ENCODE measurements at regions not wholly inside any gene's neighbourhood (a gene's known extent, or its start where the extent isn't known, plus 50 kb on each side); places are given as distances from the start of the nearest gene placed in this dataset.
A peak's percentile ranks its signal among the peaks of the same experiment; 100 is the strongest.
"Not testable (repeated sequence)": the region's sequence is repeated elsewhere in the genome, so short reads cannot be mapped to it uniquely, and the experiment has no call there.

GRCh38 chrX:155819966-155820491 lies 61.1 kb upstream of the VAMP7 start:
- peak; percentile 69 for DNase-seq

- no peak for DNase-seq
These were observed 61.6 kb upstream of the VAMP7 start for GRCh38 chrX:155819525-155819924.

GRCh38 chrX:155814391-155814790 lies 66.8 kb upstream of the VAMP7 start:
- not testable (repeated sequence) for DNase-seq

- DNase-seq = no peak
These were observed 101.3 kb upstream of the VAMP7 start for GRCh38 chrX:155779831-155780230.

GRCh38 chrX:155778844-155779553 lies 102.1 kb upstream of the VAMP7 start:
- no peak for DNase-seq

- no peak for DNase-seq
These were observed 106.8 kb upstream of the VAMP7 start for GRCh38 chrX:155774387-155774786.

- no peak for DNase-seq
These were observed 113.0 kb upstream of the VAMP7 start for GRCh38 chrX:155767876-155768769.

GRCh38 chrX:155767051-155767875 lies 113.9 kb upstream of the VAMP7 start:
- peak; percentile 68 for DNase-seq

- DNase-seq = no peak
These were observed 114.8 kb upstream of the VAMP7 start for GRCh38 chrX:155766321-155766720.

GRCh38 chrX:155761185-155761584 lies 120.0 kb upstream of the VAMP7 start:
- no peak for DNase-seq

GRCh38 chrX:155757046-155757759 lies 123.9 kb upstream of the VAMP7 start:
- DNase-seq = no peak

GRCh38 chrX:155755706-155756337 lies 125.3 kb upstream of the VAMP7 start:
- DNase-seq = no peak

GRCh38 chrX:155751131-155751530 lies 130.0 kb upstream of the VAMP7 start:
- no peak for DNase-seq

- DNase-seq = no peak
These were observed 133.6 kb upstream of the VAMP7 start for GRCh38 chrX:155747520-155747919.

GRCh38 chrX:155745792-155746191 lies 133.0 kb upstream of the TMLHE start:
- peak; percentile 35 for DNase-seq

- DNase-seq = no peak
These were observed 131.8 kb upstream of the TMLHE start for GRCh38 chrX:155744534-155744933.

- DNase-seq = not testable (repeated sequence)
These were observed 115.6 kb upstream of the TMLHE start for GRCh38 chrX:155728335-155728734.

GRCh38 chrX:155718972-155719586 lies 106.3 kb upstream of the TMLHE start:
- DNase-seq = peak; percentile 39

- no peak for DNase-seq
These were observed 102.4 kb upstream of the TMLHE start for GRCh38 chrX:155715141-155715540.

GRCh38 chrX:155695419-155695818 lies 82.7 kb upstream of the TMLHE start:
- DNase-seq = no peak

- DNase-seq = no peak
These were observed 81.9 kb upstream of the TMLHE start for GRCh38 chrX:155694649-155695048.
